Activated B cell treated with CpG ODN at 0.5 μM for 24 hours (primary cell): ENCODE measurements at regions not wholly inside any gene's neighbourhood (a gene's known extent, or its start where the extent isn't known, plus 50 kb on each side); places are given as distances from the start of the nearest gene placed in this dataset.

Experiments used
- ATAC-seq: fragments of 200-7000 bp; cut with Tn5 transposase; one replicate; pipeline ENCODE4 v1.10.0; 2021; ENCODE audit warnings: low read depth, mild to moderate bottlenecking, moderate library complexity
- CTCF ChIA-PET: fragments of 350-600 bp; sonication (Branson Sonifier 250); formaldehyde crosslinking; loops from one replicate; lab custom pipeline; 2021; ENCODE audit warnings: antibody characterized with exemption; lab: Charles Lee
- POLR2A ChIA-PET: fragments of 350-600 bp; sonication (Branson Sonifier 250); formaldehyde crosslinking; loops from one replicate; lab custom pipeline; 2021; ENCODE audit warnings: antibody characterized with exemption; lab: Charles Lee
- DNase-seq: peaks from one replicate; pipeline ENCODE4 v3.0.0; 2022
- H3K27ac Mint-ChIP-seq: one replicate; pipeline ENCODE4 v1.8.0; 2020; ENCODE audit warnings: mixed read lengths
- H3K27me3 Mint-ChIP-seq: one replicate; pipeline ENCODE4 v1.8.0; 2021; ENCODE audit warnings: mixed read lengths
- H3K36me3 Mint-ChIP-seq: one replicate; pipeline ENCODE4 v1.8.0; 2021; ENCODE audit warnings: low read depth, mixed read lengths
- H3K4me1 Mint-ChIP-seq: one replicate; pipeline ENCODE4 v1.8.0; 2021; ENCODE audit warnings: mixed read lengths
- H3K4me3 Mint-ChIP-seq: one replicate; pipeline ENCODE4 v1.8.0; 2020; ENCODE audit warnings: mild to moderate bottlenecking, mixed read lengths
- H3K9me3 Mint-ChIP-seq: one replicate; pipeline ENCODE4 v1.8.0; 2020; ENCODE audit warnings: mixed read lengths
- CTCF ChIP-seq: fragments of 200-600 bp; IDR thresholded peaks from one replicate; pipeline ENCODE4 v1.8.0; 2022; ENCODE audit warnings: antibody characterized with exemption, mild to moderate bottlenecking
- intact Hi-C: fragments of 100-400 bp; cut with micrococcal nuclease; formaldehyde crosslinking; loops from one replicate; pipeline ENCODE4 v1.15.1; 2024

- DNase-seq (no peak), ATAC-seq (no peak)
- Mint-ChIP-seq H3K27me3 (peaks cover 3% of the 10 kb centered on the region), H3K27ac (no peak overlapping the region), H3K9me3 (no peaks in the 10 kb centered on the region), H3K4me1 (no peaks in the 10 kb centered on the region), H3K36me3 (no peaks in the 10 kb centered on the region), H3K4me3 (no peak overlapping the region)
- ChIA-PET CTCF (interaction anchor here (0.6 kb wide), 1 partner anchor 10 kb away, joined by 5 read pairs; no protein-coding TSS in a partner anchor), POLR2A (no interaction called here)
- intact Hi-C loops: no loop called here
- TF ChIP-seq CTCF: no peak
These were observed 79.6 kb upstream of the AUTS2 start for GRCh38 chr7:69518705-69519077.

GRCh38 chr7:69526570-69526969 is 71.7 kb upstream of the AUTS2 start:
- ATAC-seq (no peak), DNase-seq (no peak)
- Mint-ChIP-seq H3K27me3 (peaks cover 3% of the 10 kb centered on the region), H3K9me3 (peaks cover 3% of the 10 kb centered on the region), H3K27ac (no peak overlapping the region), H3K4me3 (no peak overlapping the region), H3K36me3 (no peaks in the 10 kb centered on the region), H3K4me1 (no peaks in the 10 kb centered on the region)
- intact Hi-C loops: no loop called here
- CTCF ChIA-PET: no interaction called here
- no peak for TF ChIP-seq CTCF
- POLR2A ChIA-PET: no interaction called here

GRCh38 chr7:69527706-69528105 is 70.6 kb upstream of the AUTS2 start:
- peaks cover 6% of the 10 kb centered on the region for H3K27me3 Mint-ChIP-seq
- no peak overlapping the region for H3K27ac Mint-ChIP-seq
- POLR2A ChIA-PET: no interaction called here
- H3K4me1 Mint-ChIP-seq: no peaks in the 10 kb centered on the region
- no peak overlapping the region for H3K4me3 Mint-ChIP-seq
- ATAC-seq: no peak
- H3K36me3 Mint-ChIP-seq: no peaks in the 10 kb centered on the region
- no peak for TF ChIP-seq CTCF
- CTCF ChIA-PET: no interaction called here
- H3K9me3 Mint-ChIP-seq: peaks cover 3% of the 10 kb centered on the region
- intact Hi-C loops: no loop called here
- no peak for DNase-seq

- H3K9me3 Mint-ChIP-seq: no peaks in the 10 kb centered on the region
- H3K27me3 Mint-ChIP-seq: peaks cover 8% of the 10 kb centered on the region
- no peak overlapping the region for H3K27ac Mint-ChIP-seq
- TF ChIP-seq CTCF: no peak
- no peak for DNase-seq
- CTCF ChIA-PET: no interaction called here
- no peaks in the 10 kb centered on the region for H3K36me3 Mint-ChIP-seq
- POLR2A ChIA-PET: no interaction called here
- H3K4me1 Mint-ChIP-seq: no peaks in the 10 kb centered on the region
- H3K4me3 Mint-ChIP-seq: no peak overlapping the region
- no peak for ATAC-seq
- intact Hi-C loops: no loop called here
These were observed 67.2 kb upstream of the AUTS2 start for GRCh38 chr7:69531050-69531449.

- ATAC-seq (no peak), DNase-seq (no peak)
- no peaks in the 10 kb centered on the region for H3K4me1 Mint-ChIP-seq
- ChIA-PET POLR2A (no interaction called here), CTCF (no interaction called here)
- no peak overlapping the region for H3K4me3 Mint-ChIP-seq
- peaks cover 5% of the 10 kb centered on the region for H3K27me3 Mint-ChIP-seq
- TF ChIP-seq CTCF: no peak
- H3K9me3 Mint-ChIP-seq: no peaks in the 10 kb centered on the region
- no peak overlapping the region for H3K27ac Mint-ChIP-seq
- intact Hi-C loops: no loop called here
- no peaks in the 10 kb centered on the region for H3K36me3 Mint-ChIP-seq
These were observed 63.7 kb upstream of the AUTS2 start for GRCh38 chr7:69534461-69535041.
